Testis (tissue), 2 donors: ENCODE measurements at regions not wholly inside any gene's neighbourhood (a gene's known extent, or its start where the extent isn't known, plus 50 kb on each side); places are given as distances from the start of the nearest gene placed in this dataset.

ENCODE experiments used
- CTCF ChIP-seq, 3 experiments: fragments of 450-650 bp in 2 of 3; fragments of 200-600 bp in 1 of 3; sonication (generic) in 1 of 3; IDR thresholded peaks; one replicate each; pipeline ENCODE4 v1.5.1; 2016 to 2019; ENCODE audit warnings: antibody characterized with exemption in 3 of 3, mild to moderate bottlenecking in 2 of 3, moderate library complexity in 1 of 3
- POLR2A ChIP-seq: fragments of 450-650 bp; IDR thresholded peaks from one replicate; pipeline ENCODE4 v1.6.1; 2017; ENCODE audit warnings: antibody characterized with exemption, mild to moderate bottlenecking, moderate library complexity

GRCh38 chr11:90738799-90739198 lies 516.0 kb upstream of the CHORDC1 start:
- TF ChIP-seq POLR2A (no peak), CTCF (IDR thresholded peaks at IDR 0.05) (no peak)
